Endothelial cell of umbilical vein (primary cell): ENCODE measurements at regions not wholly inside any gene's neighbourhood (a gene's known extent, or its start where the extent isn't known, plus 50 kb on each side); places are given as distances from the start of the nearest gene placed in this dataset.

Source experiments
- BruUV-seq: library from RNA; stranded (reverse); fragments of 400-500 nt; replicated peaks from 2 replicates; lab custom pipeline; 2021; lab: Mats Ljungman, UMichigan
- CTCF ChIA-PET: fragments of 300-600, 350-600 bp; sonication (Branson Sonifier 250); formaldehyde crosslinking; loops from one replicate; lab custom pipeline; 2021; ENCODE audit warnings: antibody characterized with exemption, inconsistent platforms; lab: Charles Lee
- POLR2A ChIA-PET: fragments of 300-600, 350-600 bp; sonication (Branson Sonifier 250); formaldehyde crosslinking; loops from one replicate; lab custom pipeline; 2021; ENCODE audit warnings: antibody characterized with exemption, inconsistent platforms; lab: Charles Lee
- DNase-seq: peaks from one replicate; pipeline ENCODE4 v3.0.0-alpha.2; 2011; ENCODE audit warnings: low read depth, low spot score
- FAIRE-seq: peaks from 2 replicates; lab custom pipeline; 2011; peaks lifted over from hg19 to GRCh38; lab: Jason Lieb, UNC
- H2AFZ ChIP-seq: 2 replicates; pipeline ENCODE4 v1.6.0; 2012; ENCODE audit warnings: low read depth, low read length, control low read depth, inconsistent platforms
- H3K27ac ChIP-seq: 2 replicates; pipeline ENCODE4 v1.5.1; 2011; ENCODE audit warnings: low read depth, mild to moderate bottlenecking, control low read depth, low read length, moderate library complexity; ENCODE audit not compliant: insufficient read depth
- H3K27me3 ChIP-seq, 2 experiments: 2 replicates each; pipeline versions ENCODE4 v1.6.0 to v1.6.1; 2011; ENCODE audit warnings: low read length in 2 of 2, mixed read lengths in 1 of 2; ENCODE audit not compliant: control insufficient read depth in 2 of 2, insufficient read depth in 2 of 2
- H3K36me3 ChIP-seq, 2 experiments: 2 replicates in 1 of 2; 3 replicates in 1 of 2; pipeline ENCODE4 v1.5.1; 2011; ENCODE audit warnings: low read length in 2 of 2, mild to moderate bottlenecking in 1 of 2, moderate library complexity in 1 of 2; ENCODE audit not compliant: control insufficient read depth in 2 of 2, insufficient read depth in 2 of 2; ENCODE audit errors: extremely low read depth in 1 of 2
- H3K4me1 ChIP-seq: 3 replicates; pipeline ENCODE4 v1.5.1; 2011; ENCODE audit warnings: mild to moderate bottlenecking, low read length; ENCODE audit not compliant: control insufficient read depth, insufficient read depth; ENCODE audit errors: extremely low read depth
- H3K4me2 ChIP-seq: 2 replicates; pipeline ENCODE4 v1.6.1; 2011; ENCODE audit warnings: low read length, control low read depth, mixed read lengths; ENCODE audit not compliant: insufficient read depth
- H3K4me3 ChIP-seq, 3 experiments: fragments of 200-600 bp in 1 of 3; sonication (generic), shearing (Covaris generic) in 1 of 3; replicated peaks in 1 of 3; 2 replicates each; pipeline ENCODE4 v1.5.1; 2011 to 2016; ENCODE audit warnings: control low read depth in 3 of 3, low read length in 3 of 3, mild to moderate bottlenecking in 2 of 3, inconsistent platforms in 1 of 3, low read depth in 1 of 3, moderate library complexity in 1 of 3; ENCODE audit not compliant: insufficient read depth in 1 of 3
- H3K79me2 ChIP-seq: 2 replicates; pipeline ENCODE4 v1.6.0; 2012; ENCODE audit warnings: low read length, inconsistent platforms; ENCODE audit not compliant: control insufficient read depth, insufficient read depth
- H3K9ac ChIP-seq: replicated peaks from 2 replicates; pipeline ENCODE3; 2011; ENCODE audit warnings: low read length, control low read depth; ENCODE audit not compliant: insufficient read depth; ENCODE audit errors: extremely low read depth
- H3K9me1 ChIP-seq: replicated peaks from 3 replicates; pipeline ENCODE4 v1.6.0; 2011; ENCODE audit warnings: mild to moderate bottlenecking, low read length; ENCODE audit not compliant: control insufficient read depth, insufficient read depth; ENCODE audit errors: extremely low read depth
- H3K9me3 ChIP-seq: replicated peaks from 2 replicates; pipeline ENCODE4 v1.5.1; 2012; ENCODE audit warnings: low read length, inconsistent platforms; ENCODE audit not compliant: control insufficient read depth, insufficient read depth
- H4K20me1 ChIP-seq: replicated peaks from 2 replicates; pipeline ENCODE3; 2011; ENCODE audit warnings: mild to moderate bottlenecking, low read length; ENCODE audit not compliant: control insufficient read depth, insufficient read depth; ENCODE audit errors: extremely low read depth
- EZH2 ChIP-seq: IDR thresholded peaks from 2 replicates; pipeline ENCODE4 v1.6.1; 2012; ENCODE audit warnings: borderline replicate concordance, low read depth, mild to moderate bottlenecking, moderate library complexity, low read length, inconsistent platforms; ENCODE audit not compliant: severe bottlenecking
- FOS ChIP-seq: IDR thresholded peaks from 2 replicates; pipeline ENCODE4 v1.6.1; 2011; ENCODE audit warnings: mild to moderate bottlenecking, low read length, moderate library complexity, borderline replicate concordance; ENCODE audit not compliant: insufficient read depth
- GATA2 ChIP-seq: IDR thresholded peaks from 2 replicates; pipeline ENCODE4 v1.7.0; 2011; ENCODE audit warnings: low read depth, mild to moderate bottlenecking, moderate library complexity, mixed read lengths, low read length; ENCODE audit not compliant: insufficient read length, insufficient read depth
- JUN ChIP-seq: IDR thresholded peaks from 2 replicates; pipeline ENCODE4 v1.6.1; 2011; ENCODE audit warnings: borderline replicate concordance, low read depth; ENCODE audit not compliant: insufficient read length, insufficient read depth
- MYC ChIP-seq: IDR thresholded peaks from one replicate; pipeline ENCODE4 v1.6.1; 2011; ENCODE audit warnings: mild to moderate bottlenecking, low read depth, low read length
- POLR2A ChIP-seq: IDR thresholded peaks from 2 replicates; pipeline ENCODE4 v1.6.1; 2012; ENCODE audit warnings: low read depth, mild to moderate bottlenecking, control low read depth, low read length
- POLR2AphosphoS5 ChIP-seq: IDR thresholded peaks from 2 replicates; pipeline ENCODE4 v1.6.1; 2012; ENCODE audit warnings: low read depth, mild to moderate bottlenecking, control low read depth, low read length, moderate library complexity; ENCODE audit not compliant: insufficient read depth
- dilution Hi-C: fragments of 300-500 bp; cut with MboI; formaldehyde crosslinking; loops from one replicate; pipeline ENCODE4 v1.15.0; 2019; ENCODE audit warnings: low sequenced_read_pairs; ENCODE audit not compliant: extremely low pct_ligation_motif_present
- intact Hi-C: fragments of 100-400 bp; cut with micrococcal nuclease; formaldehyde crosslinking; loops from one replicate; pipeline ENCODE4 v1.10.0; 2022
- TF ChIP-seq, protein P1 (sequence below), 2 donors: IDR thresholded peaks; 1 replicate in 1 of 2; 2 replicates in 1 of 2; pipeline ENCODE4 v1.5.1; 2011; ENCODE audit warnings: low read length in 2 of 2, mild to moderate bottlenecking in 2 of 2, moderate library complexity in 2 of 2, control low read depth in 1 of 2, inconsistent platforms in 1 of 2, low read depth in 1 of 2; ENCODE audit not compliant: insufficient read depth in 1 of 2; ENCODE audit errors: extremely low read depth in 1 of 2
- TF ChIP-seq, protein P2 (sequence below): IDR thresholded peaks from 2 replicates; pipeline ENCODE4 v1.6.1; 2011; ENCODE audit not compliant: insufficient read depth, insufficient read length

DNA sequence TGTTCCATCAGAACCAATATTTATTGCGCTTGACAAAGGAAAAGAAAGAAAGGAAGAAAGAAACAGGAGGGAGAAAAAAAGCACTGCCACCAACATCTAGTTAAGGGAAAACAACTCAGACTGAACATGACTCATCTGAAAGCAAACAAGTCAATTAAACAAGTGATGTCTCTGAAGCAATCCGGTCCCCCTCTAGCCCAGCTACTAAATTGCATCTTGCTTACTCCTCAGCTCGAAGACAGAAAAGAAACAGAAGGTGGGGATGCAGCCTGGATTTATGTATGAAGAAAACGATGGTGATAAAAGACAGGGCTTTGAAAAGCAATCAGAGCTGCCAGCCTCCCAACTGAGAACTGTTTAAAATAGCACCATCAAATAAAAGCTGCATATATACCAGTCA, 188.2 kb downstream of the OMA1 start:
- no peaks in the 10 kb centered on the region for H3K79me2 ChIP-seq
- CTCF ChIA-PET, result interaction anchor here (1.0 kb wide), 1 partner anchor 17 kb away, joined by 3 read pairs; no protein-coding TSS in a partner anchor
- no peaks in the 10 kb centered on the region for H3K9me3 ChIP-seq
- no TSS peak for BruUV-seq
- no peak overlapping the region for H3K4me3 ChIP-seq
- no peak overlapping the region for H3K27ac ChIP-seq
- intact Hi-C loops (no loop called here), dilution Hi-C loops (no loop called here)
- no peak overlapping the region for H3K4me2 ChIP-seq
- H3K36me3 ChIP-seq, result no peaks in the 10 kb centered on the region
- peaks cover 0 to 3% of the 10 kb centered on the region in 2 experiments for H3K27me3 ChIP-seq
- H3K9me1 ChIP-seq, result no peaks in the 10 kb centered on the region
- no peak for FAIRE-seq
- no peaks in the 10 kb centered on the region for H4K20me1 ChIP-seq
- no peaks in the 10 kb centered on the region for H3K4me1 ChIP-seq
- POLR2A ChIA-PET, result no interaction called here
- H2AFZ ChIP-seq, result no peak overlapping the region
- DNase-seq, result no peak
- H3K9ac ChIP-seq, result no peak overlapping the region
- TF ChIP-seq, protein P1, sequence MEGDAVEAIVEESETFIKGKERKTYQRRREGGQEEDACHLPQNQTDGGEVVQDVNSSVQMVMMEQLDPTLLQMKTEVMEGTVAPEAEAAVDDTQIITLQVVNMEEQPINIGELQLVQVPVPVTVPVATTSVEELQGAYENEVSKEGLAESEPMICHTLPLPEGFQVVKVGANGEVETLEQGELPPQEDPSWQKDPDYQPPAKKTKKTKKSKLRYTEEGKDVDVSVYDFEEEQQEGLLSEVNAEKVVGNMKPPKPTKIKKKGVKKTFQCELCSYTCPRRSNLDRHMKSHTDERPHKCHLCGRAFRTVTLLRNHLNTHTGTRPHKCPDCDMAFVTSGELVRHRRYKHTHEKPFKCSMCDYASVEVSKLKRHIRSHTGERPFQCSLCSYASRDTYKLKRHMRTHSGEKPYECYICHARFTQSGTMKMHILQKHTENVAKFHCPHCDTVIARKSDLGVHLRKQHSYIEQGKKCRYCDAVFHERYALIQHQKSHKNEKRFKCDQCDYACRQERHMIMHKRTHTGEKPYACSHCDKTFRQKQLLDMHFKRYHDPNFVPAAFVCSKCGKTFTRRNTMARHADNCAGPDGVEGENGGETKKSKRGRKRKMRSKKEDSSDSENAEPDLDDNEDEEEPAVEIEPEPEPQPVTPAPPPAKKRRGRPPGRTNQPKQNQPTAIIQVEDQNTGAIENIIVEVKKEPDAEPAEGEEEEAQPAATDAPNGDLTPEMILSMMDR (IDR thresholded peaks at IDR 0.05; ENCODE audit: extremely low read depth in 1 of 2, insufficient read depth in 1 of 2, low read depth in 1 of 2, low read length in 2 of 2), result no peak
- TF ChIP-seq JUN (no peak), GATA2 (no peak), POLR2A (no peak), FOS (no peak)

DNA sequence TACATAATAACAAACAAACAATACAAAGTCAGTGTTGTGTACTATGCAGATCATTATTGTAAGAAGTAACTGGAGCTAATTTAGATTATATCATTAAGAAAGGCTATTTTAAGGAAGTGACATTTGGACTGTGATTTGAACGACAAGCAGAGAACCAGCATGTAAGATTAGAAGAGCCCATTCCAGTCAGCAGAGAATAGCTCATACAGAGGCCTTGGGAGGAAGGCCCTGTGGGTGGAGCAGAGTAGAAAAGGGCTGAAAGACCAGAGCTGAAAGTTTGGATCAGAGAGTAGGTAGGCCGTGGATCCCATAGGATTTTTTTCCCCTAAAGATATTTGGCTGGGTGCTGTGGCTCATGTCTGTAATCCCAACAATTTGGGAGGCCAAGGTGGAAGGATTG, 190.1 kb downstream of the OMA1 start:
- H3K4me2 ChIP-seq, result no peak overlapping the region
- no TSS peak for BruUV-seq
- dilution Hi-C loops, result no loop called here

More for the DNA sequence above, 190.1 kb downstream of the OMA1 start:
- ChIA-PET POLR2A (no interaction called here), CTCF (interaction anchor here (0.6 kb wide), 1 partner anchor 192 kb away, joined by 3 read pairs; no protein-coding TSS in a partner anchor)
- Histone ChIP-seq H3K9ac (no peak overlapping the region), H3K4me1 (no peaks in the 10 kb centered on the region), H3K27ac (no peak overlapping the region), H3K36me3 (no peaks in the 10 kb centered on the region), H3K79me2 (no peaks in the 10 kb centered on the region), H3K9me3 (no peaks in the 10 kb centered on the region), H2AFZ (no peak overlapping the region), H4K20me1 (no peaks in the 10 kb centered on the region), H3K9me1 (no peaks in the 10 kb centered on the region), H3K4me3 (no peak overlapping the region), H3K27me3 (peaks cover 0 to 3% of the 10 kb centered on the region in 2 experiments)
- intact Hi-C loops, result no loop called here
- TF ChIP-seq EZH2 (no peak), GATA2 (no peak), MYC (no peak), FOS (no peak), POLR2A (no peak), POLR2AphosphoS5 (no peak), JUN (no peak)
- TF ChIP-seq, protein P2, sequence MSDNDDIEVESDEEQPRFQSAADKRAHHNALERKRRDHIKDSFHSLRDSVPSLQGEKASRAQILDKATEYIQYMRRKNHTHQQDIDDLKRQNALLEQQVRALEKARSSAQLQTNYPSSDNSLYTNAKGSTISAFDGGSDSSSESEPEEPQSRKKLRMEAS, result no peak
- TF ChIP-seq, protein P1 (IDR thresholded peaks at IDR 0.05; ENCODE audit: extremely low read depth in 1 of 2, insufficient read depth in 1 of 2, low read depth in 1 of 2, low read length in 2 of 2), result no peak
- FAIRE-seq (no peak), DNase-seq (no peak)
